Nephron progenitor cell (in vitro differentiated cells): ENCODE measurements at regions not wholly inside any gene's neighbourhood (a gene's known extent, or its start where the extent isn't known, plus 50 kb on each side); places are given as distances from the start of the nearest gene placed in this dataset.

Experiments
- DNase-seq: peaks from one replicate; pipeline ENCODE4 v3.0.0; 2021
- H3K27ac Mint-ChIP-seq: 2 replicates; pipeline ENCODE4 v1.8.0; 2021; ENCODE audit warnings: mild to moderate bottlenecking, moderate library complexity, mixed read lengths
- H3K27me3 Mint-ChIP-seq: 2 replicates; pipeline ENCODE4 v1.8.0; 2021; ENCODE audit warnings: mild to moderate bottlenecking, low read depth, mixed read lengths; ENCODE audit not compliant: poor library complexity
- H3K36me3 Mint-ChIP-seq: 2 replicates; pipeline ENCODE4 v1.8.0; 2021; ENCODE audit warnings: low read depth, mixed read lengths
- H3K4me1 Mint-ChIP-seq: 2 replicates; pipeline ENCODE4 v1.8.0; 2021; ENCODE audit warnings: mixed read lengths
- H3K4me3 Mint-ChIP-seq: 2 replicates; pipeline ENCODE4 v1.8.0; 2021; ENCODE audit warnings: mild to moderate bottlenecking, moderate library complexity, mixed read lengths
- H3K9me3 Mint-ChIP-seq: 2 replicates; pipeline ENCODE4 v1.8.0; 2021; ENCODE audit warnings: mild to moderate bottlenecking, moderate library complexity, mixed read lengths
- TF ChIP-seq, protein P1 (sequence below): fragments of 200-600 bp; sonication (generic); IDR thresholded peaks from 2 replicates; pipeline ENCODE4 v1.5.0; 2021; ENCODE audit warnings: antibody characterized with exemption

DNA sequence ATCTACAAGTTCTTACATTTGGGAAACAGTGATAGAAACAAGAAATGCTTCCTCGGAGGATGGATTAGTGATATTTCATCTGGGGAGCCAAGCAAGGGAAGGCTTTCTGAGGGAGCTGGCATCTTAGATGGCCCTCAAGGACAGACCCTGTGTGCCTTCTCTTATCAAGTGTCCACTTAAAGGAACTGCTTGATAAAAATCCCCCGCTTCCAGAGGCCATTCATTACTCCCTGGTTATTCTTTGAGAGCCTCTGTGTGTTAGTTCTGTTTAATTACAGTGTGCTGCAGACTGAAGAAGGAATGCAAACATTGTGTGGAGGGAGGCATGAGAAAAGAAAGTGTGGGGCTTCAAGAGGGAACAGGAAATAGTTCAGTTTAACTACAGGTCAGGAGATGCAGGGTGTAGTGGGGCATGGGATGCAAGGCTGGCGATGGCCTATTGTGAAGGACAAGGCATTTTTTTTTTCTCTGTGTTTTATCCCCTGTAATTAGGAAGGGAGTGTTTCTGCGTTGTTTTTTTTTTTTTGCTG is 145.4 kb downstream of the SNX10 start:
- Mint-ChIP-seq H3K36me3 (peaks cover 27% of the 10 kb centered on the region), H3K9me3 (peaks cover 23% of the 10 kb centered on the region), H3K4me1 (peaks cover 55% of the 10 kb centered on the region), H3K4me3 (peak overlapping the region; percentile 29), H3K27me3 (no peaks in the 10 kb centered on the region), H3K27ac (no peak overlapping the region)
- DNase-seq, result no peak
- TF ChIP-seq, protein P1, sequence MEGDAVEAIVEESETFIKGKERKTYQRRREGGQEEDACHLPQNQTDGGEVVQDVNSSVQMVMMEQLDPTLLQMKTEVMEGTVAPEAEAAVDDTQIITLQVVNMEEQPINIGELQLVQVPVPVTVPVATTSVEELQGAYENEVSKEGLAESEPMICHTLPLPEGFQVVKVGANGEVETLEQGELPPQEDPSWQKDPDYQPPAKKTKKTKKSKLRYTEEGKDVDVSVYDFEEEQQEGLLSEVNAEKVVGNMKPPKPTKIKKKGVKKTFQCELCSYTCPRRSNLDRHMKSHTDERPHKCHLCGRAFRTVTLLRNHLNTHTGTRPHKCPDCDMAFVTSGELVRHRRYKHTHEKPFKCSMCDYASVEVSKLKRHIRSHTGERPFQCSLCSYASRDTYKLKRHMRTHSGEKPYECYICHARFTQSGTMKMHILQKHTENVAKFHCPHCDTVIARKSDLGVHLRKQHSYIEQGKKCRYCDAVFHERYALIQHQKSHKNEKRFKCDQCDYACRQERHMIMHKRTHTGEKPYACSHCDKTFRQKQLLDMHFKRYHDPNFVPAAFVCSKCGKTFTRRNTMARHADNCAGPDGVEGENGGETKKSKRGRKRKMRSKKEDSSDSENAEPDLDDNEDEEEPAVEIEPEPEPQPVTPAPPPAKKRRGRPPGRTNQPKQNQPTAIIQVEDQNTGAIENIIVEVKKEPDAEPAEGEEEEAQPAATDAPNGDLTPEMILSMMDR, result no peak

DNA sequence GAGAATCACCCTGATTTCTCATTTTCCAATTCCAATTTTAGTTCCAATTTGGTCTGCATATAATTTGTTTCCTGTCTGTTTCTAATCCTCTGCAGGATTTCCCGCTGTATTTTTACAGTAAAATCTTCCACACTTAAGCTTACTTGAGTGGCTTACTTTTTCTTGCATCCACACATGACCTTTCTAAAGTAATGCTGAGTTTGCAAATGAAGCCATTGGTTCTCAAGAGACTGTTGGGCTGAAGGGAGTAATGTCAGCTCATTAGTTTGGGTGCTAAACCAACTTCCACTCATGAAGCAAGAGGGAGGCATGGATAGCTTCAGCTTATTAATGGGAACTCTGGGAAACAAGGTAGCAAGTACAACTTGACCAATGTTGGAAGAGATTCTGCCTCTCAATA is 146.4 kb downstream of the SNX10 start:
- Mint-ChIP-seq H3K27ac (no peak overlapping the region), H3K4me1 (peaks cover 65% of the 10 kb centered on the region), H3K27me3 (no peaks in the 10 kb centered on the region), H3K4me3 (no peak overlapping the region), H3K36me3 (peaks cover 27% of the 10 kb centered on the region), H3K9me3 (peaks cover 23% of the 10 kb centered on the region)
- no peak for DNase-seq
- TF ChIP-seq, protein P1, result no peak

DNA sequence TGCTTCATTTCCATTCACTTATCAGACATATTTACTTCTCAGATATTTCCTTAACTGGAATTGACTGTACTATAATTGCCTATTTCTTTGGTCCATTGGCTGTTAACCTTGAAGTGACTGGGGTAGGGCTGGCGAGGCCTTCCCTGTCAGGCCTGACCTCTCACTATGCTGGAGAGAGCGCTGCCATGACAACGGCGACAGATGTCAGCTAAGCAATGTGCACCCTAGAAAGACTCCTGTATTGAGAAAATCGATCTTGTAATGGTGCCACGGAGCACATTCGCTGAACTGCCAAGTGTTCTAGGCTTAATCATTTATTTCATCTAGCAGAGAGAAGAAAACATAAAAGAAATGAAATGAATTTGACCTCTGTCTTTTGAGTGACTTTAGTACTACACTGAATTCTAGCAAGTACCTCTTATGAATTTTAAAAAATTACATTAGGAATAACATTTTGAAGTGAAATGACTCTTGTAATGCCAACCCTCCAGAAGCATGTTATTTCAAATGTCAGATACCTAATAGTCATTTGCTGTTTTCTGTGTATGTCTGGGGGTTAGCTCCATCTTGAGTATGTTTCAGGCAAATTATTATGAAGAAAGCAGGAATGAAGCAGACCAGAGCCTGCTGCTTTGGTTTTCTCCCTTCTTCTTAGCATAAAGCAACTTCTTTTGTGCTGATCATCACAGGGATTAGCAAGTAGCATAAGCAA is 148.0 kb downstream of the SNX10 start:
- Mint-ChIP-seq H3K27me3 (peaks cover 4% of the 10 kb centered on the region), H3K4me1 (peaks cover 73% of the 10 kb centered on the region), H3K36me3 (peaks cover 27% of the 10 kb centered on the region), H3K4me3 (peak overlapping the region; percentile 54), H3K27ac (peak overlapping the region; percentile 97), H3K9me3 (peaks cover 18% of the 10 kb centered on the region)
- TF ChIP-seq, protein P1, result no peak
- peak; percentile 52 for DNase-seq

DNA sequence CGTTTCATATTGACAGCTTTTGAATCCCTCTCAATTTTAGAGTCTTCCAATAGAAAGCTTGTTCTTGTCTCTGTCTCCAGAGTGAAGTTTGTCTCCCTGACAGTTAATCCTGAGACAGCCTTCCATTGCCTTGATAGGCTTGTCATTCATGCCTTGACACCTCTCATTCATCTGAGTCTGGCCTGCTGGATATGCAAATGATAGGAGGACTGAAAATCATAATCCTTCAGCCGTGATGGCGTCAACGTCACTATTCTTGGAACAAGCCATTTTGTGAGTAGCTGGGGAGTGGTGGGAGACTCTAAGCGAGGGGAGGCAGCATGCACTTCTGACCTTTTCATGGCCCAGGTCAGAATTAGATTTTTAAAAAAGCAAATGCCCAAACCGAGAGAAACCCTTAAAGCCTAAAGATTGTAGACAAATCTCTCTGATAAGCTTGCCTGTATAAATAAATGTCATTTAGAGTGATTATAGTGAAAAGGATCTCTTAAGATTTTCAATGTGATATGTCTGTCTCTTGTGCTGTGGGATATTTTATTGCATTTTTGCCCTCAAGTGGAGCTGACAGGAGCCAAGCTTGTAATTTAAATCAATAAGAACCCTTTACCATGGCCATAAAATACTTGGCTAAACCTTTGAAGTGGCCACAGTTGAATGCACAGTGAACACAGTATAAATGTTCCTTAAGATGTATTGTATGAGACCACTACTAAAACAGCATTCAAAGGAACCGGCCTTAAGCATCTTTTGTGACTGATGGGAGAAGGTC is 148.8 kb downstream of the SNX10 start:
- TF ChIP-seq, protein P1, result no peak
- peak overlapping the region; percentile 54 for H3K4me3 Mint-ChIP-seq
- peak overlapping the region; percentile 97 for H3K27ac Mint-ChIP-seq

DNA sequence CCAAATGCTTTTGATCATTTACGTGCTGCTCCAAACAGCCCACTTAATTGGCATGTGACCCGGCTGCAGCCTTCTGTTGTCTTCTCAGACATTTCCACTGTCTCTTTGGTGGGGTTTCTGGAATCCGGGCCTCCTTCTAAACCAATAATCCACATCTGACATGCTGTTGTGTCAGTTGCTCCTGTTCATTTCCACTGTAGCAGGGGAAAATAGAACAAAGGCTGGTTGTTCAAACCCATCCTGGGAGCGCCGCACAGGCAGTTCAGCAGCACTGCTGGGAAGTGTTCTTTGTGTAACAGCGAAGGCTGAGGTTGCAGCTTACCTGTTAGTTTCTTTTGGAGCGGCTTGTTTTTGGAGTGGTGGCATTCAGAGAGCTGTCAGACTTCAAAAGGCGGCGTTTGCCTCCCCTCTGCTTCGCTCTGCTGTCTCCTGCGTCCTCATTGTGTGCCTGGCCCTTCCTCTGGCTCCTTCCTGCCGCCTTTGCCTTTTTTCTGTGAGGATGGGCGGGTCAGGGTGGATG is 149.4 kb downstream of the SNX10 start:
- Mint-ChIP-seq H3K4me1 (peaks cover 73% of the 10 kb centered on the region), H3K27ac (peak overlapping the region; percentile 97), H3K27me3 (peaks cover 4% of the 10 kb centered on the region), H3K4me3 (peak overlapping the region; percentile 69), H3K36me3 (peaks cover 19% of the 10 kb centered on the region), H3K9me3 (peaks cover 12% of the 10 kb centered on the region)
- TF ChIP-seq, protein P1, result no peak
- peak; percentile 32 for DNase-seq

More for the DNA sequence above, 148.8 kb downstream of the SNX10 start:
- Mint-ChIP-seq H3K27me3 (peaks cover 4% of the 10 kb centered on the region), H3K4me1 (peaks cover 73% of the 10 kb centered on the region), H3K36me3 (peaks cover 23% of the 10 kb centered on the region), H3K9me3 (peaks cover 14% of the 10 kb centered on the region)
- DNase-seq, result no peak
